ENCODE measurements at regions not wholly inside any gene's neighbourhood (a gene's known extent, or its start where the extent isn't known, plus 50 kb on each side); places are given as distances from the start of the nearest gene placed in this dataset.

DNA sequence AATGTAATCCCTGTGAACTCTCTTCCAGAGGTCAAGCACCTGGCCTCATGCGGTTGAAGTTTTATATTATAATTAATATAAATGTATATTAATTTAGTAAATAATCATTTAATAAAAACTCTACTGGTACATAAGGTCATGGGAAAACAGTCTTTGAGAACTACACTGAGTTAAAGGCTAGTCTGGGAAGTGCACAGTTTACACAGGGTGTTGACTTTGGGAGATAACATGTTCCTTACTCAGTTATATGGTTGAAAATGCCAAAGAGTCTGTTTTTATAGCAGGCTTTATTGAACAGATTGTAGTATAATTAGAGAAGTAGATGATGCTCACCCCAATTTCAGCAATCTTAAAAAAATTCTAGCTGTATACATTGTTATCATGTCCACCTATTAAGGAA lies 735.9 kb downstream of the GATA3 start:
- TF ChIP-seq GATA2 (IDR thresholded peaks at IDR 0.05; ENCODE audit: low read depth, low read length) (no peak), GATA3 (IDR thresholded peaks at IDR 0.05; ENCODE audit: low read depth, low read length) (no peak)

Measured in SH-SY5Y (cell line).